ENCODE measurements at regions not wholly inside any gene's neighbourhood (a gene's known extent, or its start where the extent isn't known, plus 50 kb on each side); places are given as distances from the start of the nearest gene placed in this dataset.

- DNase-seq (ENCODE audit: low read depth in 2 of 2): no peak
These were observed 224.8 kb downstream of the SOCS6 start for GRCh38 chr18:70513502-70514171.

GRCh38 chr18:70507970-70508369 is 219.1 kb downstream of the SOCS6 start:
- no peak for DNase-seq (ENCODE audit: low read depth in 2 of 2)

- DNase-seq (ENCODE audit: low read depth in 2 of 2): no peak
These were observed 217.7 kb downstream of the SOCS6 start for GRCh38 chr18:70506511-70506910.

GRCh38 chr18:70503060-70503459 is 214.2 kb downstream of the SOCS6 start:
- no peak for DNase-seq (ENCODE audit: low read depth in 2 of 2)

- no peak for DNase-seq (ENCODE audit: low read depth in 2 of 2)
These were observed 212.5 kb downstream of the SOCS6 start for GRCh38 chr18:70501358-70501757.

- DNase-seq (ENCODE audit: low read depth in 2 of 2): no peak
These were observed 211.9 kb downstream of the SOCS6 start for GRCh38 chr18:70500748-70501147.

GRCh38 chr18:70499218-70499691 is 210.4 kb downstream of the SOCS6 start:
- DNase-seq (ENCODE audit: low read depth in 2 of 2): no peak

GRCh38 chr18:70496353-70497294 is 207.8 kb downstream of the SOCS6 start:
- no peak for DNase-seq (ENCODE audit: low read depth in 2 of 2)

- DNase-seq (ENCODE audit: low read depth in 2 of 2): no peak
These were observed 205.7 kb downstream of the SOCS6 start for GRCh38 chr18:70494524-70494923.

- no peak for DNase-seq (ENCODE audit: low read depth in 2 of 2)
These were observed 204.6 kb downstream of the SOCS6 start for GRCh38 chr18:70493461-70493860.

- DNase-seq (ENCODE audit: low read depth in 2 of 2): peak; percentile 25 to 42
These were observed 203.0 kb downstream of the SOCS6 start for GRCh38 chr18:70491734-70492348.

GRCh38 chr18:70489986-70490933 is 201.4 kb downstream of the SOCS6 start:
- DNase-seq (ENCODE audit: low read depth in 2 of 2): peak; percentile 10 to 12

GRCh38 chr18:70489571-70489970 is 200.7 kb downstream of the SOCS6 start:
- no peak for DNase-seq (ENCODE audit: low read depth in 2 of 2)

- no peak for DNase-seq (ENCODE audit: low read depth in 2 of 2)
These were observed 181.1 kb downstream of the SOCS6 start for GRCh38 chr18:70469916-70470315.

GRCh38 chr18:70468861-70469547 is 180.2 kb downstream of the SOCS6 start:
- no peak for DNase-seq (ENCODE audit: low read depth in 2 of 2)

GRCh38 chr18:70464343-70465114 is 175.7 kb downstream of the SOCS6 start:
- DNase-seq (ENCODE audit: low read depth in 2 of 2): peak; percentile 7 to 10

GRCh38 chr18:70463085-70463484 is 174.2 kb downstream of the SOCS6 start:
- no peak for DNase-seq (ENCODE audit: low read depth in 2 of 2)

GRCh38 chr18:70462078-70462439 is 173.2 kb downstream of the SOCS6 start:
- no peak for DNase-seq (ENCODE audit: low read depth in 2 of 2)

GRCh38 chr18:70461323-70462077 is 172.7 kb downstream of the SOCS6 start:
- DNase-seq (ENCODE audit: low read depth in 2 of 2): no peak
